ENCODE measurements at regions not wholly inside any gene's neighbourhood (a gene's known extent, or its start where the extent isn't known, plus 50 kb on each side); places are given as distances from the start of the nearest gene placed in this dataset.

- H3K27me3 ChIP-seq (ENCODE audit: insufficient read depth, low read length), result no peaks in the 10 kb centered on the region
- no peaks in the 10 kb centered on the region for H3K79me1 ChIP-seq (ENCODE audit: low read length)
- H3K9ac ChIP-seq (ENCODE audit: low read length), result no peak overlapping the region
- no peak overlapping the region for H4K12ac ChIP-seq (ENCODE audit: low read depth, low read length)
- WGBS (ENCODE audit: extremely low coverage, insufficient coverage, insufficient read length), result 100% methylated on average over 3 of the region's 5 CpGs
- H3K4me3 ChIP-seq (ENCODE audit: low read depth, low read length), result no peak overlapping the region
- no peak overlapping the region for H4K8ac ChIP-seq (ENCODE audit: low read depth, low read length)
- H3K4ac ChIP-seq (ENCODE audit: low read depth, low read length), result no peak overlapping the region
- H3K27ac ChIP-seq (ENCODE audit: low read depth, low read length), result no peak overlapping the region
- no peak overlapping the region for H2BK5ac ChIP-seq (ENCODE audit: low read depth, low read length, poor library complexity)
- no peak overlapping the region for H2AK5ac ChIP-seq (ENCODE audit: low read length)
- no peak overlapping the region for H3K23ac ChIP-seq (ENCODE audit: low read length)
- no peak overlapping the region for H3K18ac ChIP-seq (ENCODE audit: low read length)
- no peak overlapping the region for H3K4me2 ChIP-seq (ENCODE audit: low read length)
- H2AFZ ChIP-seq (ENCODE audit: insufficient read depth, low read length, poor library complexity), result no peak overlapping the region
- no peak overlapping the region for H4K91ac ChIP-seq (ENCODE audit: low read depth, low read length)
- H3K36me3 ChIP-seq (ENCODE audit: control insufficient read depth in 1 of 2, insufficient read depth in 2 of 2, low read length in 2 of 2), result no peaks in the 10 kb centered on the region
- no peaks in the 10 kb centered on the region for H3K79me2 ChIP-seq (ENCODE audit: control insufficient read depth, insufficient read depth, low read length, poor library complexity)
- no peak overlapping the region for H3K14ac ChIP-seq (ENCODE audit: low read length)
- DNase-seq, result peak in 1 of 2 donors; percentile 37
- no peak overlapping the region for H2BK12ac ChIP-seq (ENCODE audit: low read length)
- H3K9me3 ChIP-seq (ENCODE audit: insufficient read depth, low read depth, low read length), result no peaks in the 10 kb centered on the region
- H3K4me1 ChIP-seq (ENCODE audit: control insufficient read depth in 1 of 2, insufficient read depth in 2 of 2, low read length in 2 of 2), result no peaks in the 10 kb centered on the region
- no peak overlapping the region for H2BK120ac ChIP-seq (ENCODE audit: insufficient read depth, low read length, poor library complexity)
Observed at GRCh38 chr5:169472544-169472943, 111.0 kb upstream of the SPDL1 start.

DNA sequence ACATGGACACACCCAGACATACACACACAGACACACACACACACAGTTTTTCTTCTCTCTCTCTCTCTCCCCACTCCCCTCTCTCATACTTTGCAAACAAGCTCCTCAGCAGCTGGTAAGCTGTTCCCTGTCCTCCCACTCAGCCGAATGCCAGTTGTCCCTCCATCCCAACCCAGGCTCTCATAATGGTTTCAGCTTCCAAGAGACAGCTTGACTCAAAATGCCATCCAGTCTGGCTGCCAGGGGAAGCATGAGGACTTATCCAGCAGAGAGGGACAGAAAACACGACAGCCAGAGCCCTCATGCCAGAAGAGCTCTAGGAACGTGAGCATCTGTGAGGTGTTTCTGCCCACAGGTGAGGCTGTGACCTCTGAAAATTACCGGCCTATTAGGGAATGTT, 112.6 kb upstream of the SPDL1 start:
- Histone ChIP-seq H3K79me1 (ENCODE audit: low read length) (no peaks in the 10 kb centered on the region), H3K79me2 (ENCODE audit: control insufficient read depth, insufficient read depth, low read length, poor library complexity) (no peaks in the 10 kb centered on the region), H3K4me3 (ENCODE audit: low read depth, low read length) (no peak overlapping the region), H3K27ac (ENCODE audit: low read depth, low read length) (no peak overlapping the region), H2AK5ac (ENCODE audit: low read length) (no peak overlapping the region), H2BK5ac (ENCODE audit: low read depth, low read length, poor library complexity) (no peak overlapping the region), H2AFZ (ENCODE audit: insufficient read depth, low read length, poor library complexity) (no peak overlapping the region), H2BK12ac (ENCODE audit: low read length) (no peak overlapping the region), H2BK120ac (ENCODE audit: insufficient read depth, low read length, poor library complexity) (no peak overlapping the region), H3K4ac (ENCODE audit: low read depth, low read length) (no peak overlapping the region), H3K4me2 (ENCODE audit: low read length) (no peak overlapping the region), H3K27me3 (ENCODE audit: insufficient read depth, low read length) (no peaks in the 10 kb centered on the region), H3K23ac (ENCODE audit: low read length) (no peak overlapping the region), H4K91ac (ENCODE audit: low read depth, low read length) (no peak overlapping the region), H3K18ac (ENCODE audit: low read length) (no peak overlapping the region), H3K9ac (ENCODE audit: low read length) (no peak overlapping the region), H3K14ac (ENCODE audit: low read length) (no peak overlapping the region), H4K8ac (ENCODE audit: low read depth, low read length) (no peak overlapping the region), H4K12ac (ENCODE audit: low read depth, low read length) (no peak overlapping the region), H3K9me3 (ENCODE audit: insufficient read depth, low read depth, low read length) (no peaks in the 10 kb centered on the region), H3K4me1 (ENCODE audit: control insufficient read depth in 1 of 2, insufficient read depth in 2 of 2, low read length in 2 of 2) (no peaks in the 10 kb centered on the region), H3K36me3 (ENCODE audit: control insufficient read depth in 1 of 2, insufficient read depth in 2 of 2, low read length in 2 of 2) (no peaks in the 10 kb centered on the region)
- no CpG with 5 or more reads among the region's 4 CpGs for WGBS (ENCODE audit: extremely low coverage, insufficient coverage, insufficient read length)
- peak in 1 of 2 donors; percentile 3 for DNase-seq

DNA sequence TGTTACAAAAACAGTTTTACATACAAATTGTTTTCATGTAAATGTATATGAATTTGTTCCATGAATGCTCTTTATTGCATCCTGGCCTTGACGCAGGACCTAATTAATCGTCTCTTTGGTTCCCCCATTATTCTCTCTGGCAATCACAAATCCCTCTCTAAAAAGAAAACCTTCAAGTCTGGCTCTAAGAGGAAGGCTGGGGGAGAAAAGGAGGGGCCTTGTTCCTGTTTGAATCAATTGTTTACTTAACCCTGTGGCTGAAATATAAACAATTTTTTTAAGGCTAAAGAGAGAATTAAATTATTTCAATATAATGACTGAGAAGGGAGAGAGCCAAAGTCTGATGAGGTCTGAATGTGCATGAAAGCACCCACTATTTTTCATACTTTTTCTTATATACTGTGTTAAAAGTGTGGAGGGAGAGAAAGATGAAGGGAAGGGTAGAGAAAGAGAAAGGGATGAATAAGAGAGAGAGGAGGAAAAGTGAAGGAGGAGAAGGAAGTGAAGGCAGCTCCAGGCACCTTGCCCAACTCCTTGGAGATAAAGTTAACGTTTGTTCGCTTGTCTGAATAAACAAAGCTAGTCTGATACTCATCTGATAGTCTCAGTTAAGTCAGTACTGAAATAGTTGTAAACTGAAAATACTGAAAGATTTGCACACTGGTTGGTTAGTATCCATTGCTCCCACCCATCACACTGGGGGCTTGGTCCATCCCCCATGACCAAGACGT, 116.4 kb upstream of the SPDL1 start:
- Histone ChIP-seq H2BK5ac (ENCODE audit: low read depth, low read length, poor library complexity) (no peak overlapping the region), H3K79me1 (ENCODE audit: low read length) (no peaks in the 10 kb centered on the region), H2AK5ac (ENCODE audit: low read length) (no peak overlapping the region), H3K4me1 (ENCODE audit: control insufficient read depth in 1 of 2, insufficient read depth in 2 of 2, low read length in 2 of 2) (no peaks in the 10 kb centered on the region), H3K23ac (ENCODE audit: low read length) (no peak overlapping the region), H4K8ac (ENCODE audit: low read depth, low read length) (no peak overlapping the region), H2BK120ac (ENCODE audit: insufficient read depth, low read length, poor library complexity) (no peak overlapping the region), H4K12ac (ENCODE audit: low read depth, low read length) (no peak overlapping the region), H3K18ac (ENCODE audit: low read length) (no peak overlapping the region), H3K4me2 (ENCODE audit: low read length) (no peak overlapping the region), H3K79me2 (ENCODE audit: control insufficient read depth, insufficient read depth, low read length, poor library complexity) (no peaks in the 10 kb centered on the region), H3K27me3 (ENCODE audit: insufficient read depth, low read length) (no peaks in the 10 kb centered on the region), H3K4me3 (ENCODE audit: low read depth, low read length) (no peak overlapping the region), H3K14ac (ENCODE audit: low read length) (no peak overlapping the region), H3K27ac (ENCODE audit: low read depth, low read length) (no peak overlapping the region), H2AFZ (ENCODE audit: insufficient read depth, low read length, poor library complexity) (no peak overlapping the region), H3K9ac (ENCODE audit: low read length) (no peak overlapping the region), H3K9me3 (ENCODE audit: insufficient read depth, low read depth, low read length) (no peaks in the 10 kb centered on the region), H2BK12ac (ENCODE audit: low read length) (no peak overlapping the region), H4K91ac (ENCODE audit: low read depth, low read length) (no peak overlapping the region), H3K36me3 (ENCODE audit: control insufficient read depth in 1 of 2, insufficient read depth in 2 of 2, low read length in 2 of 2) (no peaks in the 10 kb centered on the region), H3K4ac (ENCODE audit: low read depth, low read length) (no peak overlapping the region)
- no peak for DNase-seq
- WGBS (ENCODE audit: extremely low coverage, insufficient coverage, insufficient read length), result no CpG with 5 or more reads among the region's 5 CpGs

DNA sequence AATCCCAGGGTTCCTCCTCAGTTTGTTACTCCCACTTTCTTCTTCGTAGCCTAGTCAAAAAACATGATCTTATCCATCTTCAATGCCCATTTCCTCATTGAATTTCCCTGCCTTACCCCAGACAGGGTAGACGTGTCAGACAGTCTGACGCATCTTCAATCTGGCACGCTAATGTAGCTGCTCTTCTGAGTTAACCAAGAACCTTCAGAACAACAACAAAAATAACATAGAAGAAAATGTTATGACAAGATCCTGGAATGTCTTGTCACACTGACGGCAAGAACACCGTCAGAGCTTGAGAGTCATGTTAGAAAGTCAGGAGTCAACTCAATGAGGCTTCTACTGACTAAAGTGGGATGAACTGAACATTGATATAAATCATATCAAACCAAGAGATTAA, 122.7 kb upstream of the SPDL1 start:
- no peaks in the 10 kb centered on the region for H3K4me1 ChIP-seq (ENCODE audit: control insufficient read depth in 1 of 2, insufficient read depth in 2 of 2, low read length in 2 of 2)
- H2AFZ ChIP-seq (ENCODE audit: insufficient read depth, low read length, poor library complexity), result no peak overlapping the region
- H4K91ac ChIP-seq (ENCODE audit: low read depth, low read length), result no peak overlapping the region
- H3K4ac ChIP-seq (ENCODE audit: low read depth, low read length), result no peak overlapping the region
- H3K9ac ChIP-seq (ENCODE audit: low read length), result no peak overlapping the region
- H3K14ac ChIP-seq (ENCODE audit: low read length), result no peak overlapping the region
- no peaks in the 10 kb centered on the region for H3K27me3 ChIP-seq (ENCODE audit: insufficient read depth, low read length)
- H3K79me2 ChIP-seq (ENCODE audit: control insufficient read depth, insufficient read depth, low read length, poor library complexity), result no peaks in the 10 kb centered on the region
- H2BK120ac ChIP-seq (ENCODE audit: insufficient read depth, low read length, poor library complexity), result no peak overlapping the region
- H3K36me3 ChIP-seq (ENCODE audit: control insufficient read depth in 1 of 2, insufficient read depth in 2 of 2, low read length in 2 of 2), result no peaks in the 10 kb centered on the region
- no peak for DNase-seq
- no peak overlapping the region for H3K18ac ChIP-seq (ENCODE audit: low read length)
- H3K4me3 ChIP-seq (ENCODE audit: low read depth, low read length), result no peak overlapping the region
- no peak overlapping the region for H2BK5ac ChIP-seq (ENCODE audit: low read depth, low read length, poor library complexity)
- H4K12ac ChIP-seq (ENCODE audit: low read depth, low read length), result no peak overlapping the region
- no peak overlapping the region for H3K27ac ChIP-seq (ENCODE audit: low read depth, low read length)
- WGBS (ENCODE audit: extremely low coverage, insufficient coverage, insufficient read length), result no CpG with 5 or more reads among the region's 6 CpGs
- H3K9me3 ChIP-seq (ENCODE audit: insufficient read depth, low read depth, low read length), result no peaks in the 10 kb centered on the region
- H3K4me2 ChIP-seq (ENCODE audit: low read length), result no peak overlapping the region
- no peak overlapping the region for H4K8ac ChIP-seq (ENCODE audit: low read depth, low read length)
- no peak overlapping the region for H3K23ac ChIP-seq (ENCODE audit: low read length)
- no peaks in the 10 kb centered on the region for H3K79me1 ChIP-seq (ENCODE audit: low read length)
- no peak overlapping the region for H2BK12ac ChIP-seq (ENCODE audit: low read length)
- no peak overlapping the region for H2AK5ac ChIP-seq (ENCODE audit: low read length)
